Endothelial cell of umbilical vein (primary cell): ENCODE measurements at regions not wholly inside any gene's neighbourhood (a gene's known extent, or its start where the extent isn't known, plus 50 kb on each side); places are given as distances from the start of the nearest gene placed in this dataset.

Source experiments
- BruUV-seq: library from RNA; stranded (reverse); fragments of 400-500 nt; replicated peaks from 2 replicates; lab custom pipeline; 2021; lab: Mats Ljungman, UMichigan
- CTCF ChIA-PET: fragments of 300-600, 350-600 bp; sonication (Branson Sonifier 250); formaldehyde crosslinking; loops from one replicate; lab custom pipeline; 2021; ENCODE audit warnings: antibody characterized with exemption, inconsistent platforms; lab: Charles Lee
- POLR2A ChIA-PET: fragments of 300-600, 350-600 bp; sonication (Branson Sonifier 250); formaldehyde crosslinking; loops from one replicate; lab custom pipeline; 2021; ENCODE audit warnings: antibody characterized with exemption, inconsistent platforms; lab: Charles Lee
- DNase-seq: peaks from one replicate; pipeline ENCODE4 v3.0.0-alpha.2; 2011; ENCODE audit warnings: low read depth, low spot score
- FAIRE-seq: peaks from 2 replicates; lab custom pipeline; 2011; peaks lifted over from hg19 to GRCh38; lab: Jason Lieb, UNC
- H2AFZ ChIP-seq: 2 replicates; pipeline ENCODE4 v1.6.0; 2012; ENCODE audit warnings: low read depth, low read length, control low read depth, inconsistent platforms
- H3K27ac ChIP-seq: 2 replicates; pipeline ENCODE4 v1.5.1; 2011; ENCODE audit warnings: low read depth, mild to moderate bottlenecking, control low read depth, low read length, moderate library complexity; ENCODE audit not compliant: insufficient read depth
- H3K27me3 ChIP-seq, 2 experiments: 2 replicates each; pipeline versions ENCODE4 v1.6.0 to v1.6.1; 2011; ENCODE audit warnings: low read length in 2 of 2, mixed read lengths in 1 of 2; ENCODE audit not compliant: control insufficient read depth in 2 of 2, insufficient read depth in 2 of 2
- H3K36me3 ChIP-seq, 2 experiments: 2 replicates in 1 of 2; 3 replicates in 1 of 2; pipeline ENCODE4 v1.5.1; 2011; ENCODE audit warnings: low read length in 2 of 2, mild to moderate bottlenecking in 1 of 2, moderate library complexity in 1 of 2; ENCODE audit not compliant: control insufficient read depth in 2 of 2, insufficient read depth in 2 of 2; ENCODE audit errors: extremely low read depth in 1 of 2
- H3K4me1 ChIP-seq: 3 replicates; pipeline ENCODE4 v1.5.1; 2011; ENCODE audit warnings: mild to moderate bottlenecking, low read length; ENCODE audit not compliant: control insufficient read depth, insufficient read depth; ENCODE audit errors: extremely low read depth
- H3K4me2 ChIP-seq: 2 replicates; pipeline ENCODE4 v1.6.1; 2011; ENCODE audit warnings: low read length, control low read depth, mixed read lengths; ENCODE audit not compliant: insufficient read depth
- H3K4me3 ChIP-seq, 3 experiments: fragments of 200-600 bp in 1 of 3; sonication (generic), shearing (Covaris generic) in 1 of 3; replicated peaks in 1 of 3; 2 replicates each; pipeline ENCODE4 v1.5.1; 2011 to 2016; ENCODE audit warnings: control low read depth in 3 of 3, low read length in 3 of 3, mild to moderate bottlenecking in 2 of 3, inconsistent platforms in 1 of 3, low read depth in 1 of 3, moderate library complexity in 1 of 3; ENCODE audit not compliant: insufficient read depth in 1 of 3
- H3K79me2 ChIP-seq: 2 replicates; pipeline ENCODE4 v1.6.0; 2012; ENCODE audit warnings: low read length, inconsistent platforms; ENCODE audit not compliant: control insufficient read depth, insufficient read depth
- H3K9ac ChIP-seq: replicated peaks from 2 replicates; pipeline ENCODE3; 2011; ENCODE audit warnings: low read length, control low read depth; ENCODE audit not compliant: insufficient read depth; ENCODE audit errors: extremely low read depth
- H3K9me1 ChIP-seq: replicated peaks from 3 replicates; pipeline ENCODE4 v1.6.0; 2011; ENCODE audit warnings: mild to moderate bottlenecking, low read length; ENCODE audit not compliant: control insufficient read depth, insufficient read depth; ENCODE audit errors: extremely low read depth
- H3K9me3 ChIP-seq: replicated peaks from 2 replicates; pipeline ENCODE4 v1.5.1; 2012; ENCODE audit warnings: low read length, inconsistent platforms; ENCODE audit not compliant: control insufficient read depth, insufficient read depth
- H4K20me1 ChIP-seq: replicated peaks from 2 replicates; pipeline ENCODE3; 2011; ENCODE audit warnings: mild to moderate bottlenecking, low read length; ENCODE audit not compliant: control insufficient read depth, insufficient read depth; ENCODE audit errors: extremely low read depth
- EZH2 ChIP-seq: IDR thresholded peaks from 2 replicates; pipeline ENCODE4 v1.6.1; 2012; ENCODE audit warnings: borderline replicate concordance, low read depth, mild to moderate bottlenecking, moderate library complexity, low read length, inconsistent platforms; ENCODE audit not compliant: severe bottlenecking
- FOS ChIP-seq: IDR thresholded peaks from 2 replicates; pipeline ENCODE4 v1.6.1; 2011; ENCODE audit warnings: mild to moderate bottlenecking, low read length, moderate library complexity, borderline replicate concordance; ENCODE audit not compliant: insufficient read depth
- GATA2 ChIP-seq: IDR thresholded peaks from 2 replicates; pipeline ENCODE4 v1.7.0; 2011; ENCODE audit warnings: low read depth, mild to moderate bottlenecking, moderate library complexity, mixed read lengths, low read length; ENCODE audit not compliant: insufficient read length, insufficient read depth
- JUN ChIP-seq: IDR thresholded peaks from 2 replicates; pipeline ENCODE4 v1.6.1; 2011; ENCODE audit warnings: borderline replicate concordance, low read depth; ENCODE audit not compliant: insufficient read length, insufficient read depth
- MAX ChIP-seq: IDR thresholded peaks from 2 replicates; pipeline ENCODE4 v1.6.1; 2011; ENCODE audit not compliant: insufficient read depth, insufficient read length
- MYC ChIP-seq: IDR thresholded peaks from one replicate; pipeline ENCODE4 v1.6.1; 2011; ENCODE audit warnings: mild to moderate bottlenecking, low read depth, low read length
- POLR2A ChIP-seq: IDR thresholded peaks from 2 replicates; pipeline ENCODE4 v1.6.1; 2012; ENCODE audit warnings: low read depth, mild to moderate bottlenecking, control low read depth, low read length
- POLR2AphosphoS5 ChIP-seq: IDR thresholded peaks from 2 replicates; pipeline ENCODE4 v1.6.1; 2012; ENCODE audit warnings: low read depth, mild to moderate bottlenecking, control low read depth, low read length, moderate library complexity; ENCODE audit not compliant: insufficient read depth
- dilution Hi-C: fragments of 300-500 bp; cut with MboI; formaldehyde crosslinking; loops from one replicate; pipeline ENCODE4 v1.15.0; 2019; ENCODE audit warnings: low sequenced_read_pairs; ENCODE audit not compliant: extremely low pct_ligation_motif_present
- intact Hi-C: fragments of 100-400 bp; cut with micrococcal nuclease; formaldehyde crosslinking; loops from one replicate; pipeline ENCODE4 v1.10.0; 2022
- TF ChIP-seq, protein P1 (sequence below), 2 donors: IDR thresholded peaks; 1 replicate in 1 of 2; 2 replicates in 1 of 2; pipeline ENCODE4 v1.5.1; 2011; ENCODE audit warnings: low read length in 2 of 2, mild to moderate bottlenecking in 2 of 2, moderate library complexity in 2 of 2, control low read depth in 1 of 2, inconsistent platforms in 1 of 2, low read depth in 1 of 2; ENCODE audit not compliant: insufficient read depth in 1 of 2; ENCODE audit errors: extremely low read depth in 1 of 2

DNA sequence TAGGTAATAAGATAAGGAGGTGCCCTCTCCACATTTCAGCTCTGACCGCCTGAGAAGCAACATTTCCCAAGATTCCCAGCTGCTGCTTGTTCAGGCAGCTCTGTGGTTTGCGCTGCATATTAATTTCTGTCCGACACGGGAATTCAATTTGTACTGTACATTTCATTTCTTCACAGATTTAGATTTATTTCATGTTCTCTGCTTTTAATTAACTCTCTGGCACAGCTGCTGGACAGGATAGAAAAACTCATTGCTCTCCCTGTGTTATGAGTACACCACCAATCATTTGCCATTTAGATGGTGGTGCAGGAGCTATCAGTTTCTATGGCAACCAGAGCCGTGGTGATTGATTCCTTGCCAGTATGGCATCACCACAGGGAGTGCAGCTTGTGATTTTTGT lies 558.5 kb downstream of the DMRTA1 start:
- POLR2A ChIA-PET = no interaction called here

More for the DNA sequence above, 558.5 kb downstream of the DMRTA1 start:
- H3K79me2 ChIP-seq = no peaks in the 10 kb centered on the region
- no peak overlapping the region for H3K9ac ChIP-seq
- H3K27ac ChIP-seq = no peak overlapping the region
- H3K27me3 ChIP-seq = no peaks in the 10 kb centered on the region
- no peak for TF ChIP-seq POLR2A
- no peak for TF ChIP-seq EZH2
- no peak for TF ChIP-seq MAX
- TF ChIP-seq, protein P1, sequence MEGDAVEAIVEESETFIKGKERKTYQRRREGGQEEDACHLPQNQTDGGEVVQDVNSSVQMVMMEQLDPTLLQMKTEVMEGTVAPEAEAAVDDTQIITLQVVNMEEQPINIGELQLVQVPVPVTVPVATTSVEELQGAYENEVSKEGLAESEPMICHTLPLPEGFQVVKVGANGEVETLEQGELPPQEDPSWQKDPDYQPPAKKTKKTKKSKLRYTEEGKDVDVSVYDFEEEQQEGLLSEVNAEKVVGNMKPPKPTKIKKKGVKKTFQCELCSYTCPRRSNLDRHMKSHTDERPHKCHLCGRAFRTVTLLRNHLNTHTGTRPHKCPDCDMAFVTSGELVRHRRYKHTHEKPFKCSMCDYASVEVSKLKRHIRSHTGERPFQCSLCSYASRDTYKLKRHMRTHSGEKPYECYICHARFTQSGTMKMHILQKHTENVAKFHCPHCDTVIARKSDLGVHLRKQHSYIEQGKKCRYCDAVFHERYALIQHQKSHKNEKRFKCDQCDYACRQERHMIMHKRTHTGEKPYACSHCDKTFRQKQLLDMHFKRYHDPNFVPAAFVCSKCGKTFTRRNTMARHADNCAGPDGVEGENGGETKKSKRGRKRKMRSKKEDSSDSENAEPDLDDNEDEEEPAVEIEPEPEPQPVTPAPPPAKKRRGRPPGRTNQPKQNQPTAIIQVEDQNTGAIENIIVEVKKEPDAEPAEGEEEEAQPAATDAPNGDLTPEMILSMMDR (IDR thresholded peaks at IDR 0.05; ENCODE audit: extremely low read depth in 1 of 2, insufficient read depth in 1 of 2, low read depth in 1 of 2, low read length in 2 of 2) = no peak
- no peak for TF ChIP-seq JUN
- no peak for TF ChIP-seq MYC
- no peak for TF ChIP-seq FOS
- TF ChIP-seq GATA2 = no peak
- no peak for TF ChIP-seq POLR2AphosphoS5
- intact Hi-C loops = no loop called here
- H3K4me1 ChIP-seq = no peaks in the 10 kb centered on the region
- no peaks in the 10 kb centered on the region for H3K36me3 ChIP-seq
- no peaks in the 10 kb centered on the region for H3K9me1 ChIP-seq
- CTCF ChIA-PET = interaction anchor here (0.9 to 1.5 kb wide), 2 partner anchors 13 to 20 kb away, joined by 3 read pairs; no protein-coding TSS in a partner anchor
- no peak overlapping the region for H2AFZ ChIP-seq
- FAIRE-seq = no peak
- H3K4me3 ChIP-seq = no peak overlapping the region
- no peaks in the 10 kb centered on the region for H4K20me1 ChIP-seq
- H3K9me3 ChIP-seq = no peaks in the 10 kb centered on the region
- DNase-seq = no peak
- H3K4me2 ChIP-seq = no peak overlapping the region
- BruUV-seq = no TSS peak
- dilution Hi-C loops = no loop called here
